Fibroblast of pulmonary artery (primary cell): ENCODE measurements at regions not wholly inside any gene's neighbourhood (a gene's known extent, or its start where the extent isn't known, plus 50 kb on each side); places are given as distances from the start of the nearest gene placed in this dataset.

Experiments used
- DNase-seq: peaks from one replicate; pipeline ENCODE4 v3.0.0-alpha.2; 2010; ENCODE audit warnings: low read depth
- H3K4me3 ChIP-seq: replicated peaks from 2 replicates; pipeline ENCODE4 v1.5.1; 2011; ENCODE audit warnings: low read depth, mild to moderate bottlenecking, control low read depth, low read length, moderate library complexity
- TF ChIP-seq, protein P1 (sequence below): IDR thresholded peaks from 2 replicates; pipeline ENCODE4 v1.5.1; 2011; ENCODE audit warnings: mild to moderate bottlenecking, control low read depth, low read length, inconsistent platforms; ENCODE audit errors: missing control alignments

GRCh38 chr20:60899320-60899719, 352.7 kb upstream of the CDH4 start:
- no peak overlapping the region for H3K4me3 ChIP-seq
- TF ChIP-seq, protein P1, sequence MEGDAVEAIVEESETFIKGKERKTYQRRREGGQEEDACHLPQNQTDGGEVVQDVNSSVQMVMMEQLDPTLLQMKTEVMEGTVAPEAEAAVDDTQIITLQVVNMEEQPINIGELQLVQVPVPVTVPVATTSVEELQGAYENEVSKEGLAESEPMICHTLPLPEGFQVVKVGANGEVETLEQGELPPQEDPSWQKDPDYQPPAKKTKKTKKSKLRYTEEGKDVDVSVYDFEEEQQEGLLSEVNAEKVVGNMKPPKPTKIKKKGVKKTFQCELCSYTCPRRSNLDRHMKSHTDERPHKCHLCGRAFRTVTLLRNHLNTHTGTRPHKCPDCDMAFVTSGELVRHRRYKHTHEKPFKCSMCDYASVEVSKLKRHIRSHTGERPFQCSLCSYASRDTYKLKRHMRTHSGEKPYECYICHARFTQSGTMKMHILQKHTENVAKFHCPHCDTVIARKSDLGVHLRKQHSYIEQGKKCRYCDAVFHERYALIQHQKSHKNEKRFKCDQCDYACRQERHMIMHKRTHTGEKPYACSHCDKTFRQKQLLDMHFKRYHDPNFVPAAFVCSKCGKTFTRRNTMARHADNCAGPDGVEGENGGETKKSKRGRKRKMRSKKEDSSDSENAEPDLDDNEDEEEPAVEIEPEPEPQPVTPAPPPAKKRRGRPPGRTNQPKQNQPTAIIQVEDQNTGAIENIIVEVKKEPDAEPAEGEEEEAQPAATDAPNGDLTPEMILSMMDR = no peak
- DNase-seq = no peak

DNA sequence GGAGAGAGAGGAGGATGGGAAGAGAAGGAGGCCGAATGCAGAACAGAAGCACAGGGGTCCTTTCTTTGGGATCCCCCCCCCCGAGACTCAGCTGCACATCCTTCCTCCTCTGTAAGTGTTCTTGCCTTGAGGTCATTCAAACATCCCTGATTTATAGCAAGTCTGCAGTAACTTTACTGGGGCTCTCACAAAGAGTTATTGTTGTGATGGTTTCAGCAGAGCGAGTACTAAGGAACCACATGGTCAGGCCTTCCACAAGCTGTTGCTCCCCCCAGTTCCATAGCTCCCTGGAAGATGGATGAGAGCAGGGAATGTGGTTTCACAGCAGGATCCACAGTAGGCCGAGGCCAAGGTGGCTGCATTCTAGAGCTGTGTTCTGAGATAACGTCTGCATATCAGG, 351.4 kb upstream of the CDH4 start:
- DNase-seq = no peak
- TF ChIP-seq, protein P1 = no peak
- no peak overlapping the region for H3K4me3 ChIP-seq

DNA sequence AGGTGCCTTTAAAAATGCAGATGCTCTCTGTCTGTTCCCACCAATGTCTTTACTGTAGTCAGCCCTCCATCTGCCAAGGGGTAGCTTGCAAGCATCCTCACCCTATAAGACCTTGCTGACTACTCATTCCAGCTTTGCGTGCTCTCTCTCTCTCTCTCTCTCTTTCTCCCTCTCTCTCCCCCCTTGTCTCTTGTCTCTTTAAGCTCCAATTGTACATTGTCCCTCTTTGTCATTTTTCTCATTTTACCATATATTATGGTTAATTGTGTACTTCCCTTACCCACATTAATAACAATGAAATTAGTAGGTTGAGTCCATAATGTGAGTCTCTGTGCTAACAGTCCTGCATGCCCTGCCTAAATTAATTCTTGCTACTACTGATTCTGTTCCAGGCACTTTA, 350.2 kb upstream of the CDH4 start:
- DNase-seq = no peak
- H3K4me3 ChIP-seq = no peak overlapping the region
- TF ChIP-seq, protein P1 = no peak

DNA sequence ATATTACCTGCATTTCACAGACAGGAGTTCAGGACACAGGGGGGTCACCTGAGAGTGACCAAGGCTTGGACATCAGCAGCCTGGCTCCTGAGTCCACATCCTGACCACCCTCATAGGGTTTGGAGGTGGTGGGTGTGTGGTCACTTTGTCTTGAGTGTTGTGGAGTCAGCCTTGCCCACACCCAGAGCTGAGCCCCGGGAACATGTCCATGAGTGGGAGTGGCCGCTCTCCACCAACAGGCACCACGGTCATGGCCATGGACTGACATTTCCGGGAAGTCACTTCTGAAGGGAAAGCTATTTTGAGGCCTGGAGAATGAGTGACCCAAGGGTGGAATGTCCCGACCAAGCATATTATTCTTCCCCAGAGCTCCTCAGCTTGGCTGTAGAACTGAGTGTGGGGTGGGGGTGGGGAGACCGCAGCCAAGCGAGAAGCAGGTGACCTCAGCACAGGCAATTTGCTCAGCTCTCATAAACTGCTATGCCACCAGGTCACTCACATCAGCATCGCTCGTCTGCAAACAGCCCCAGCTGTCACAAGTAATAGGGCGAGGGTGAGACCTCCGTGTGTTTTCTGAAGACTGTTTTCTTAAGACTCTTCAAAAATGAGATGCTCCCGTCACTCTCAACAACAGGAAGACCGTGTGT, 348.6 kb upstream of the CDH4 start:
- no peak overlapping the region for H3K4me3 ChIP-seq
- TF ChIP-seq, protein P1 = no peak
- DNase-seq = no peak

- no peak for DNase-seq
- no peak overlapping the region for H3K4me3 ChIP-seq
- TF ChIP-seq, protein P1 = no peak
Observed at GRCh38 chr20:60904730-60905129, 347.3 kb upstream of the CDH4 start.

- no peak overlapping the region for H3K4me3 ChIP-seq
- no peak for DNase-seq
- TF ChIP-seq, protein P1 = no peak
Observed at GRCh38 chr20:60905919-60906318, 346.1 kb upstream of the CDH4 start.

GRCh38 chr20:60906555-60906954, 345.5 kb upstream of the CDH4 start:
- TF ChIP-seq, protein P1 = no peak
- no peak for DNase-seq
- no peak overlapping the region for H3K4me3 ChIP-seq
